GM12892 (cell line): ENCODE measurements at regions not wholly inside any gene's neighbourhood (a gene's known extent, or its start where the extent isn't known, plus 50 kb on each side); places are given as distances from the start of the nearest gene placed in this dataset.

ENCODE experiments used
- DNase-seq: peaks from one replicate; pipeline ENCODE4 v3.0.0; 2011; ENCODE audit not compliant: insufficient read length
- FAIRE-seq: peaks from 2 replicates; lab custom pipeline; 2011; peaks lifted over from hg19 to GRCh38; lab: Jason Lieb, UNC
- POLR2A ChIP-seq: IDR thresholded peaks from 2 replicates; pipeline ENCODE4 v1.6.1; 2011; ENCODE audit warnings: low read depth, low read length, control low read depth
- POLR2AphosphoS5 ChIP-seq: IDR thresholded peaks from 2 replicates; pipeline ENCODE4 v1.6.1; 2011; ENCODE audit warnings: low read depth, low read length, control low read depth
- TAF1 ChIP-seq: IDR thresholded peaks from 2 replicates; pipeline ENCODE4 v1.6.1; 2011; ENCODE audit warnings: low read depth, mild to moderate bottlenecking, control low read depth, low read length, borderline replicate concordance

DNA sequence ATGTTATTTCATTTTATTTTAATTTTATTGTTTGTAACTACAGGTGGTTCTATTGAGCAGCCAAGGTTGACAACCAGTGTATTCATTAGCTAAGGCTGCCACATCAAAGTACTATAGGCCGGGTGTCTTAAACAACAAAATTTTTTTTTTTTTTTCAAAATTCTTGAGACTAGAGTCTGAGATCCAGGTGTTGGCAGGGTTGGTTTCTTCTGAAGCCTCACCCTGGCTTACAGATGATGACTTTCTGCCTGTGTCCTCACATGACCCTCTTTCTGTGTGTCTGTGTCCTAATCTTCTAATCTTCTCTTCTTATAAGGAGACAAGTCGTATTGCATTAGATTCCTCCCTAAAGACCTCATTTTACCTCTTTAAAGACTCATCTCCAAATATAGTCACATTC, 208.4 kb downstream of the MANEA start:
- TF ChIP-seq TAF1 (no peak), POLR2A (no peak)
- no peak for DNase-seq

GRCh38 chr6:95786802-95787201, 209.5 kb downstream of the MANEA start:
- no peak for DNase-seq
- no peak for TF ChIP-seq TAF1
- FAIRE-seq: no peak

More for the DNA sequence above, 208.4 kb downstream of the MANEA start:
- no peak for FAIRE-seq

- DNase-seq (no peak), FAIRE-seq (no peak)
- TF ChIP-seq POLR2A (no peak), POLR2AphosphoS5 (no peak), TAF1 (no peak)
These were observed 213.5 kb downstream of the MANEA start for GRCh38 chr6:95790787-95791186.

GRCh38 chr6:95794749-95795148, 217.4 kb downstream of the MANEA start:
- FAIRE-seq (no peak), DNase-seq (no peak)
- no peak for TF ChIP-seq POLR2A
- TF ChIP-seq POLR2AphosphoS5: no peak

- TF ChIP-seq POLR2A (no peak), TAF1 (no peak), POLR2AphosphoS5 (no peak)
- no peak for FAIRE-seq
- DNase-seq: no peak
These were observed 218.6 kb downstream of the MANEA start for GRCh38 chr6:95795927-95796326.

DNA sequence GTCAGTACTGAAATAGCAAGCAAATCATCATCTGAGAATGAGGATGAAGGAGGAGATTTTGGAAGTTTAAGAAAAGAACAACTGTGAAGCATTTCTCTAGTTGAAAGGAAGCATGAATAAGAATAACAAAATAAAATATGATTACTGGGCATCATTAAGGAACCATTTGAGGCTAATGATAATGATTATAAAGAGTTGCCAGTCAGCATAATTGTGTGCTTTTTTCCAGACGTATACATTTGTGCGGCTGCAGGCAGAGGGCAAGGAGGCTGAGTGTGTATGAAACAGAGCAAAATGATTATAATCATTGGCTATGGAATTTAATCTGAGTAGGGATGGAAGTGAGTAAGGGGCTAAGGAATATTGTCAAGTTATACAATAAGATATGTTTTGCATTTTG, 218.7 kb upstream of the FUT9 start:
- FAIRE-seq (no peak), DNase-seq (no peak)
- TF ChIP-seq POLR2A (no peak), POLR2AphosphoS5 (no peak), TAF1 (no peak)

- DNase-seq (no peak), FAIRE-seq (no peak)
- TF ChIP-seq POLR2A (no peak), POLR2AphosphoS5 (no peak), TAF1 (no peak)
These were observed 212.8 kb upstream of the FUT9 start for GRCh38 chr6:95802978-95803377.

GRCh38 chr6:95803889-95804288, 211.9 kb upstream of the FUT9 start:
- no peak for DNase-seq
- TF ChIP-seq POLR2A (no peak), TAF1 (no peak), POLR2AphosphoS5 (no peak)
- FAIRE-seq: no peak

- no peak for TF ChIP-seq POLR2A
- TF ChIP-seq POLR2AphosphoS5: no peak
- TF ChIP-seq TAF1: no peak
- DNase-seq (no peak), FAIRE-seq (no peak)
These were observed 210.8 kb upstream of the FUT9 start for GRCh38 chr6:95804847-95805541.

GRCh38 chr6:95805699-95806098, 210.1 kb upstream of the FUT9 start:
- peak; percentile 36 for FAIRE-seq
- TF ChIP-seq POLR2AphosphoS5 (no peak), TAF1 (no peak), POLR2A (no peak)
- DNase-seq: no peak

DNA sequence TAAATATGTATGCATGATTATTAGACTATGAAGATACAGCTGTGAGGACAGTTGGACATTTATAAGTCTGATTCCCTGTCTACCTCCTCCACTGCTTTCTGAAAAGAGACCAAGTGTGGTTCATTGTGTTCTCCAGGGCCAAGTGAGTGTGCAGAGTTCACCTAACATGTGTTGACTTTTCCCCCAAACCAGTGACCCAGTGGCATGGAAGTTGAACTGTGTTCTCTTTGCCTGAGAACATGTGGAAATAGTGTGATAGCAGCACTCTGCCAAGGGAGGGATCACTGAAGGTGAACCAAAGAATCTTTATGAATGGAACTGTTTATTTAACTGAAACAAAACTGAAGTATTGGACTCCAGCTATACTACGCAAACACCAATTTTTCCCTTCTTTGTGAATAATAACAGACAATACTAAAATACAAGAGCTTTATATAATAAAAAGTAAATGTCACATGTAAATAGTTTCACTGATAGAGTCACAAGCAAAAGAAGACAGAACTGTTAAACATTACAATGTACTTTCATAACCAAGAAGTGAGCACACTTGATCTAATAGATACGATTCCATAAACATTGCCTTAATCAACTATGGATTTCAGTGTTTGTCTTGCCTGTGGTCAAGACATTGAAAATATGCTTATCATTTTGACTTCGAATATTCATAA, 200.3 kb upstream of the FUT9 start:
- FAIRE-seq (no peak), DNase-seq (no peak)
- TF ChIP-seq POLR2AphosphoS5: no peak
- TF ChIP-seq POLR2A: no peak
- no peak for TF ChIP-seq TAF1

DNA sequence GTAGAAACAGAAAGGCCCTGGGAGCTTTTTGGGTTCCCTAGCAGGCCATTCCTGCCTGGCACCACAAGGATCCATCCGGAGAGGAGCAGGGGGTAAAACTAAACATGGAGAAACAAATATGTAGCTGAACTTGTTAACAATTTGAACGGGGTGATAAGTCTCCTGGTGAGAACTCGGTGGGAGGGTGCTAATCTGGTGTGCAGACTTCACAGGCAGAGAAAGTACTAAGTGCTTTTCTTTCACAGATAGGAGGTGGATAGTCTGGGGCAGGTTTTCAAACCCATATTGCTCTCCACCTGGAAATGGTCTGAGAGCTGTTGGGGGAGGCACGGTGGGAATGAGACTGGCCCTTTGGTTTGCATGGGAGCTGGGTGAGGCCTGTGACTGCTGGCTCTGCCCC, 196.3 kb upstream of the FUT9 start:
- FAIRE-seq (no peak), DNase-seq (no peak)
- TF ChIP-seq POLR2AphosphoS5 (no peak), TAF1 (no peak), POLR2A (no peak)
